HL-60 (cell line): ENCODE measurements at regions not wholly inside any gene's neighbourhood (a gene's known extent, or its start where the extent isn't known, plus 50 kb on each side); places are given as distances from the start of the nearest gene placed in this dataset.

Experiments
- DNase-seq, 2 experiments: peaks; one replicate each; pipeline ENCODE4 v3.0.0-alpha.2; 2010 to 2020; ENCODE audit warnings: low read depth in 1 of 2, low spot score in 1 of 2
- H3K27ac ChIP-seq: fragments of 250-450 bp; sonication (Bioruptor Pico); replicated peaks from 2 replicates; pipeline ENCODE4 v1.5.1; 2020; ENCODE audit warnings: mild to moderate bottlenecking, moderate library complexity
- H3K27me3 ChIP-seq: fragments of 250-450 bp; sonication (Bioruptor Pico); 2 replicates; pipeline ENCODE4 v1.5.1; 2021; ENCODE audit warnings: mild to moderate bottlenecking, moderate library complexity; ENCODE audit not compliant: insufficient read depth, poor library complexity, severe bottlenecking
- H3K4me3 ChIP-seq: replicated peaks from 2 replicates; pipeline ENCODE4 v1.5.1; 2011; ENCODE audit warnings: mild to moderate bottlenecking, control low read depth, low read length; ENCODE audit not compliant: insufficient read depth
- GABPA ChIP-seq: IDR thresholded peaks from 2 replicates; pipeline ENCODE4 v1.6.1; 2012; ENCODE audit warnings: low read depth
- POLR2AphosphoS5 ChIP-seq: IDR thresholded peaks from 2 replicates; pipeline ENCODE4 v1.6.1; 2012; ENCODE audit warnings: low read depth
- SPI1 ChIP-seq: IDR thresholded peaks from 2 replicates; pipeline ENCODE4 v1.6.1; 2012; ENCODE audit warnings: low read depth, mild to moderate bottlenecking, borderline replicate concordance
- TF ChIP-seq, protein P1 (sequence below): IDR thresholded peaks from 2 replicates; pipeline ENCODE4 v1.6.1; 2012; ENCODE audit warnings: low read depth; ENCODE audit not compliant: insufficient replicate concordance
- TF ChIP-seq, protein P2 (sequence below): IDR thresholded peaks from one replicate; pipeline ENCODE4 v1.5.1; 2011; ENCODE audit warnings: low read length, control low read depth, inconsistent platforms; ENCODE audit not compliant: insufficient read depth

DNA sequence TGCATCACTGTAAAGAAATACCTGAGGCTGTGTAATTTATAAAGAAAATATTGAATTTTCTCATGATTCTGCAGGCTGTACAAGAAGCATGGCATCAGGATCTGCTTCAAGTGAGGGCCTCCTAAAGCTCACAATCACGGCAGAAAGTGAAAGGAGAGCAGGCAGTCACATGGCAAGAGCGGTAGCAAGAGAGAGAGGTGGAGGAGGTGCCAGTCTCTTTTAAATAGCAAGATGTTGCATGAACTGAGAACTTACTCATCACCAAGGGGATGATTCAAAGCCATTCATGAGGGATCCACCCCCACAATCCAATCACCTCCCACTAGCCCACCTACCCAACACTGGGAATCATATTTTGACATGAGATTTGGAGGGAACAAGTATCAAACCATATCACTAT, 184.5 kb upstream of the PAPPA start:
- TF ChIP-seq, protein P1, sequence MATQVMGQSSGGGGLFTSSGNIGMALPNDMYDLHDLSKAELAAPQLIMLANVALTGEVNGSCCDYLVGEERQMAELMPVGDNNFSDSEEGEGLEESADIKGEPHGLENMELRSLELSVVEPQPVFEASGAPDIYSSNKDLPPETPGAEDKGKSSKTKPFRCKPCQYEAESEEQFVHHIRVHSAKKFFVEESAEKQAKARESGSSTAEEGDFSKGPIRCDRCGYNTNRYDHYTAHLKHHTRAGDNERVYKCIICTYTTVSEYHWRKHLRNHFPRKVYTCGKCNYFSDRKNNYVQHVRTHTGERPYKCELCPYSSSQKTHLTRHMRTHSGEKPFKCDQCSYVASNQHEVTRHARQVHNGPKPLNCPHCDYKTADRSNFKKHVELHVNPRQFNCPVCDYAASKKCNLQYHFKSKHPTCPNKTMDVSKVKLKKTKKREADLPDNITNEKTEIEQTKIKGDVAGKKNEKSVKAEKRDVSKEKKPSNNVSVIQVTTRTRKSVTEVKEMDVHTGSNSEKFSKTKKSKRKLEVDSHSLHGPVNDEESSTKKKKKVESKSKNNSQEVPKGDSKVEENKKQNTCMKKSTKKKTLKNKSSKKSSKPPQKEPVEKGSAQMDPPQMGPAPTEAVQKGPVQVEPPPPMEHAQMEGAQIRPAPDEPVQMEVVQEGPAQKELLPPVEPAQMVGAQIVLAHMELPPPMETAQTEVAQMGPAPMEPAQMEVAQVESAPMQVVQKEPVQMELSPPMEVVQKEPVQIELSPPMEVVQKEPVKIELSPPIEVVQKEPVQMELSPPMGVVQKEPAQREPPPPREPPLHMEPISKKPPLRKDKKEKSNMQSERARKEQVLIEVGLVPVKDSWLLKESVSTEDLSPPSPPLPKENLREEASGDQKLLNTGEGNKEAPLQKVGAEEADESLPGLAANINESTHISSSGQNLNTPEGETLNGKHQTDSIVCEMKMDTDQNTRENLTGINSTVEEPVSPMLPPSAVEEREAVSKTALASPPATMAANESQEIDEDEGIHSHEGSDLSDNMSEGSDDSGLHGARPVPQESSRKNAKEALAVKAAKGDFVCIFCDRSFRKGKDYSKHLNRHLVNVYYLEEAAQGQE: no peak
- TF ChIP-seq GABPA (no peak), POLR2AphosphoS5 (no peak), SPI1 (no peak)
- TF ChIP-seq, protein P2, sequence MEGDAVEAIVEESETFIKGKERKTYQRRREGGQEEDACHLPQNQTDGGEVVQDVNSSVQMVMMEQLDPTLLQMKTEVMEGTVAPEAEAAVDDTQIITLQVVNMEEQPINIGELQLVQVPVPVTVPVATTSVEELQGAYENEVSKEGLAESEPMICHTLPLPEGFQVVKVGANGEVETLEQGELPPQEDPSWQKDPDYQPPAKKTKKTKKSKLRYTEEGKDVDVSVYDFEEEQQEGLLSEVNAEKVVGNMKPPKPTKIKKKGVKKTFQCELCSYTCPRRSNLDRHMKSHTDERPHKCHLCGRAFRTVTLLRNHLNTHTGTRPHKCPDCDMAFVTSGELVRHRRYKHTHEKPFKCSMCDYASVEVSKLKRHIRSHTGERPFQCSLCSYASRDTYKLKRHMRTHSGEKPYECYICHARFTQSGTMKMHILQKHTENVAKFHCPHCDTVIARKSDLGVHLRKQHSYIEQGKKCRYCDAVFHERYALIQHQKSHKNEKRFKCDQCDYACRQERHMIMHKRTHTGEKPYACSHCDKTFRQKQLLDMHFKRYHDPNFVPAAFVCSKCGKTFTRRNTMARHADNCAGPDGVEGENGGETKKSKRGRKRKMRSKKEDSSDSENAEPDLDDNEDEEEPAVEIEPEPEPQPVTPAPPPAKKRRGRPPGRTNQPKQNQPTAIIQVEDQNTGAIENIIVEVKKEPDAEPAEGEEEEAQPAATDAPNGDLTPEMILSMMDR: no peak
- H3K4me3 ChIP-seq: no peak overlapping the region
- no peak for DNase-seq
- no peak overlapping the region for H3K27ac ChIP-seq
- H3K27me3 ChIP-seq: no peaks in the 10 kb centered on the region

DNA sequence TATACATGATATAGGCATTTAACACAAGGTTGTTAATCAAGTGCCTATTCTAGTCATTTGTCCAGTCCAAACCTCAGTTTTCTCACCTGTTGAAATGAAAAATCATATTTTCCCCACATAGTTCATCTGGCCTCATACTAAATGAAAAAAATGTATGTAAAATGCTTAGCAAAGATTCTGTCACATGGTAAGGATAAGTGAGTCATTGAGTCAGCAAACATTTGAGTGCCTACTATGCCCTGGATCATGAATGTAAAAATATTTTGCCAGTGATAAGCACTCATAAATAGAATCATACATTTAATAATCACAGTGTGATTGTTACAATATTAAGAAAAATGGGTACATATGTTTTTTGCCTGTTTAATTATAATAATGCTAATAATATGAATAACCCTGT, 181.2 kb upstream of the PAPPA start:
- no peak for TF ChIP-seq SPI1
- Histone ChIP-seq H3K27me3 (no peaks in the 10 kb centered on the region), H3K4me3 (no peak overlapping the region), H3K27ac (no peak overlapping the region)
- no peak for DNase-seq

DNA sequence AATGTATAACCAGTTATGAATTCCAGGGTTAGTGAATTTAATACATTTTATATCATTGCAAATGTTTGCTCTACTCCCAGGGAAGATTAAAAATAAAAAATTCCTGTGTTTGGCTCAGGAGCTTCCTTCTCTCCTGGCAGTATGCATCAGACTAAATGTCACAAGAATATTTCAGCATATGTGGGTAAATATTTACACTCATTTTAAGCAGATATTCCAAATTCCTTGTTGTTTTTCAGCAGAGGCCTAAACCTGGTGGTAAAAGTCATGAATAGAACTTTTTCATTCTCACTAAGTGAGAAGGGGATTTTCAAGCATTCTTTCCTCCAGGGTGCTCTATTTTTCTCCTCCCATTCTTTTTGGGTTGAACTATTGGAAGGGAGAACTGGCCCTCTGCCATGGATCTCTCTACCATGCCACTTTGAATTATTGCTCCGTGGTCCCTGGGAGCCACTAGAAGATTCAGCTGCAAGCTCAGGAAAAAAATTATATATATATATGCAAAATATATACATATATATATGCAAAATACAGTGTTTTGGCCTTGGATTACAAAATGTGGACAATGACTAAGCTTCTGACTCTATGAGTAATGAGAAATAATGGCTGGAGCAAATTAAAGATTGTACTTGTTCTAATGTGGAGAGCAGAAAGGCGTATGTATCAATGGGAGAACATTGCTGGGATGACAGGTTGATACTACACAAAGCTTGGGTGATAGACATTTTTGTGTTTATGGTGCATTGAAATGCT, 180.6 kb upstream of the PAPPA start:
- no peak for DNase-seq
- TF ChIP-seq GABPA: no peak
- TF ChIP-seq, protein P1: no peak
- no peak for TF ChIP-seq SPI1
- TF ChIP-seq POLR2AphosphoS5: no peak
- TF ChIP-seq, protein P2: no peak
- no peak overlapping the region for H3K27ac ChIP-seq

GRCh38 chr9:115976781-115977180, 176.8 kb upstream of the PAPPA start:
- H3K4me3 ChIP-seq: no peak overlapping the region
- TF ChIP-seq, protein P2: no peak
- TF ChIP-seq SPI1 (no peak), GABPA (no peak), POLR2AphosphoS5 (no peak)
- TF ChIP-seq, protein P1: no peak
- no peak overlapping the region for H3K27ac ChIP-seq
- no peak for DNase-seq
- no peaks in the 10 kb centered on the region for H3K27me3 ChIP-seq

More for the DNA sequence above, 180.6 kb upstream of the PAPPA start:
- H3K27me3 ChIP-seq: no peaks in the 10 kb centered on the region
- H3K4me3 ChIP-seq: no peak overlapping the region
